Amygdala (tissue), 56 donors: ENCODE measurements at regions not wholly inside any gene's neighbourhood (a gene's known extent, or its start where the extent isn't known, plus 50 kb on each side); places are given as distances from the start of the nearest gene placed in this dataset.

Experiments
- DNase-seq, 56 donors: peaks; one replicate each; lab custom pipeline; 2025; lab: John Stamatoyannopoulos, UW

DNA sequence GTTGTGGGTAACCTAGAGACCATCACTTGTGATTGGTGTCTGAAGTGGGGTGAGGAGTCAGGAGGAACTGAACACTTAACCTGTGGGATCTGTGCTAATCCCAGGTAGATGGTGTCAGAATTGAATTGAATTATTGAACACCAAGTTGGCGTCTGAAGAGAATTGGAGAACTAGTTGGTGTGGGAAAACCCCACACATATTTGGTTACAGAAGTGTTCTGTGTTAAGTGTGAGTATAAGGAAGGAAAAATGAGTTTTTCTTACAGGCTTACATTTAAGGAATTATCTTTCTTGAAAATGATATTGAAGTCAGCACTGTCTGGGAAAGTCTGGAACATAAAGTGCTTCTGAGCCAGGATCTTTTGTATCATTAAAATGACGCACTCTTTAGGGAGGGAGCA lies 182.9 kb upstream of the ECI2 start:
- DNase-seq: no peak

DNA sequence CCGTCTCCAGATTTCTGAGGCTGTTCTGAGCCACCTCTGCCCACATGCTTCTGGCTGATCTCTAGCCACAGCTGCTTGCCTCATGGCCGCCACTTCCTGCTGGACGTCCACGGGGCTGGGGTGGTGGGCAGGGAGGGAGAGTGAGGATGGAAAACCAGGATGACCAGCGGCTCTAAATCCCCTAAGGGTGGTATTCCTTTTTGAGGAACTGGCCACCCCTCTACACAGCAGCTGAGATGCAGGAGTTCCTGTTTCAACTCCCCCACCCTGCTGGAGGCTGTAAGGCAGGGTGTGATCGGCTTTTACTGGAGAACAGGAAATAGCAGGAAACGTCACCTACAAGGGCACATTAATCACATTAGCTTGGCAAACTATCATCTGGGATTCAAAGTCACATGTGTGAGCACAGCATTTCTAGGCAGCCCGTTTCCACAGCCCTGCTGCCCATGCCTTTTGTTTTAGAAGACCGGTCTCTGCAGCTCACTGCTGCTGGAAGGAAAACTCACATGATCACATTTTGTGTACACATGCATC lies 181.6 kb upstream of the ECI2 start:
- peak in 3 of 56 donors; percentile 9 to 17 (median 14) for DNase-seq

DNA sequence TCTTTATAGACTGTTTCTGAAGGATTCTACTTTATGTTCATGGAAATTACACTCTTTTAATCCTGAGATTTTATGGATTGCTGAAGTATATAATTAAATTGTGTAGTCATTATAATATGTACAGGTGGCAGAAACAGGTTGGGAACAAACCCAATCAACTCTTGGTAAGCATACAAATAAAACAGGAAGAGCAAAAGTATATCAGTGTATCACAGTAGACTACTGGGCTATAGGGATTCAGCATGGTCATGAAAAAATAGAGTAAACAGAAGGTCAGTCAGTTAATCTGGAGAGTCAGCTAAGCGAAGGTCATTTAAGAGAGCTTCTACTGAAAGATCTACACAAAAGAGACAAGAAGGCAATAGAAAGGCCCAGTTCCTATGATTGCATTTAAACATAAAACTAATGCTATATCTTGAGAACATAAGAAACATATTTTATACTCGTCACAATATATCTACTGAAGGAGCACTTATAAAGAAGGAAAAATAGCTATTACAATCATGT lies 178.9 kb upstream of the ECI2 start:
- DNase-seq: no peak

DNA sequence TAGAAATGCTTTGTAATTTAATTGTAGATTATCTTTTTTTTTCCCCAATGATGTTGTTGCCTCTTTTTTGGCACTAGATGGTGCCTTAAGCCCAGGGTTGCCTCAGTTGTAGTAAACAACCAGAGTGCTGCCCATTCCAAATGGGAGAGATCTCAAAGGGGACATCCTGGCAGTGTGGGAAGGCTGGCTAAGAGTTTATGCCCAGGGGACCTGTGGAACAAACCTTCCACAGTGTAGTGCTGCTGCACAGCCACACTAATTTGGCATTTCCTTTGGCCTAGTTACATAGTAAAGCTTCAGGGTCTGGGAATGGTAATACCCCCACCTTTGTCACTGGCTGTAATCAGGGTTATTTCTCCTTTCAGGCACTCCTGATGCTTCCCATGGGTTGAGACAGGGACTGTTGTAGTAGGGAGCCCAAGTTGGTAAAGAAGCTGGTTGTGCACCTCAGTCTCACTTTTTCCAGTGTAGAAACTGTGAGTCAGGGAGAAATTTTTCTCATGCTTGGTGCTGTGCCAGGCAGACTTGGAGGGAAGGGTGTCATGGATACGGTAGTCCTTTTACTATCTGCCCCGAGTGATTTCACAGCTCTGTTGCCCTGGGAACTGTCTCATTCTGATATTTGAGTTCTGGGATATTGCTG lies 177.8 kb upstream of the ECI2 start:
- DNase-seq: peak in 2 of 56 donors; percentile 4 to 6

DNA sequence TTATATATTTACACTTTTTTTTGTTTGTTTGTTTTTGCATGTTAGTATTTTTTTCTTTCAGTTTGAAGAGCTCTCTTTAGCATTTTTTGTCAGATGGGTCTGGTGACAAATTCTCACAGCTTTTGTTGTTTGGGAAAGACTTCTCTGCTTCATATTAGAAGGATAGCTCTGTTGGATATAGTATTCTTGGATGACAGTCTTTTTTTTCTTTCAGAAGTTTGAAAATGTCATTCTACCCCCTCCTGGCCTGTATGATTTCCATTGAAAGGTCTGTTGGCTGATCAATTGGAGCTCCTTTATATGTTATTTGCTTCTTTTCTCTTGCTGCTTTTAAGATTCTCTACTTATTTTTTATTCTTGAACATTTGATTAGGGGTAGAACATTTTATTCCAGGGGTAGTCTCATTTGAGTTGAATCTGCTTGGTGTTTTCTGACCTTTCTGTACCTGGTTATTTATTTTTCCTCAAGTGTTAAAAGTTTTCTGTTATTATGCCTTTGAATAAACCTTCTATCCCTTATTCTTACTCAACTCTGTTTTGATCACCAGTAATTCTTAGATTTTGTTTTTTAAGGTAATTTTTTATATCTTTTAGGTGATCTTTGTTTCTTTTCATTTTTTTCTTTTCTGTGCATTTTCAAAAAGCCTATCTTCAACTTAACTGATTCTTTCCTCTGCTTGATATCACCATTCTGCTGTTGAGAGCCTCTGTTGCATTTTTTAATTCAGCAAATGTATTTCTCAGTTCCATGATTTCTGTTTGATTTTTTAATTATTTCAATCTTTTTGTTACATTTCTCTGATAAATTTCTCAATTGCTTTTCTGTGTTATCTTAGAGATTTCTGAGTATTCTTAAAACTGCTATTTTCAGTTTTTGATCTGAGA lies 176.8 kb upstream of the ECI2 start:
- DNase-seq: no peak

DNA sequence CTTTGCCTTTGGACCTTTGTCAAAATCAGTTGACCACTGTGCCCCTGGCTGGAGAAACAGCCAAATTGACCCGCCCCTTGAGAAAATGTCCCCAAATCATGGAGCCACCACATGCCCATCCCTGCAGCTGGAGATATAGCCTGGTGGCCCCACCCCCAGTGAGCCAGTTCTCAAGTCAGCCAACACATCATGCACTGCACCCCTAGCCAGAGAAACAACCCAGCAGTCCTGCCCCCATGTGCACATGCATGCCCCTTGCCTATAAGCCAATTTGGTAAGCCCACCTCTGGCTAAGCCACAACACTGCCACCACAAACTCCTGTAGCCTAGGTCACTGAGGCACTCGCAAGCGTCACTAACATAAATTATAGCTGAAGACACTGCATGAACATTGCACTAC lies 174.2 kb upstream of the ECI2 start:
- DNase-seq: no peak

DNA sequence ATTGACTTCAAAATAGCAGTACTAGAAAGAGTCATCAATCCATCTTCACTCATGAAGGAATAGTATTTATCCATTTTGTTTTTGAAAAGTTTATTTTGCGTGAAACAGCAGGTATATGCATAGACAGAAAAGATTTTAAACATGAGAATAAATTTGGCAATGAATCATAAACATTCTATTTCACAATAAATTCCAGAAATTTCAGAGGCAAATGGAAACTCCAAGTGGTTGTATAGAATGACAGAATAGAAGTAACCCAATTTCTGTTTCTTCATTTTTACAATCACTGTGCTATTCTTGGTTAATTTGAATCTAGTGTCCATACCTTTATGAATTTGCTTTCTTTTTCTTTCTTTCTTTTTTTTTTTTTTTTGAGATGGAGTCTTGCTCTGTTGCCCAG lies 173.0 kb upstream of the ECI2 start:
- DNase-seq: no peak

DNA sequence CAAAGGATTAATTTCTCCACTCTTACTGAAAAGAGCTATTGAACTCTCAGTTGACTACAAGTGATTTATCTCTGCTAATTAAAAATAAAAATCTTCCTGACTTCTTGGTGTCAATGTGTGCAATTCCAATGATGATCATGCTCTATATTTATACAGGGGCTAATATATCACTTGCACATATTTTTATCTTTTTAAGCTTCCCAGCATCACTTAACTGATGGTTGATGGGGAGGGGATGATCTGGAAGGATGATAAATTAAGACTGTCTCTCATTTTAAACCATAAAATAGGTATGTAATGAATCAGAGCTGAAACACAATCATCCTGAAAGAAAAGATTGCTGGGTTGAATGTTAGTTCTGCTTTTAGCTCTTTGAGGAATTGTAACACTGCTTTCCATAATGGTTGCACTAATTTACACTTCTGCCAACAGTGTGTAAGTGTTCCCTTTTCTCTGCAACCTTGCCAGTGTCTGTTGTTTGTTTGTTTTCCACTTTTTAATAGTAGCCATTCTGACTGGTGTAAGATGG lies 169.6 kb upstream of the ECI2 start:
- no peak for DNase-seq

DNA sequence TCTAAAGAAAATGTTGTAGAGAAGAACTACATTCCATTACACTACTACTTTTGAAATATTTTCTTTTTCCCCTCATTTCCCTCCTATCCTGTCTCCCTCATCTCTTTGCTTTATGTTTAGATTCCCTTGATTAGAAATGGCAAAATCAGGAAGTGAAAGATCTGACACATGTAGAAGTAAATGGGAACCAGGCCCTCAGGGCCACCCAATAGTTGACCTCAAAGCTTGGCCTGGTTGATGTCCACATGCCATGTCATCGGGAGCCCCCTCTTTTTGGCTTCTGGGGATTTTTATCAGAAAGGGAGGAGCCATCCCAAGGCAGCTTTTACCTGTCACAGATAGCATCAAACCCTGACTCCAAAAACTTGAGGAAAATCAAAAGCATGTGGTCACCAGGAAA lies 168.3 kb upstream of the ECI2 start:
- no peak for DNase-seq

DNA sequence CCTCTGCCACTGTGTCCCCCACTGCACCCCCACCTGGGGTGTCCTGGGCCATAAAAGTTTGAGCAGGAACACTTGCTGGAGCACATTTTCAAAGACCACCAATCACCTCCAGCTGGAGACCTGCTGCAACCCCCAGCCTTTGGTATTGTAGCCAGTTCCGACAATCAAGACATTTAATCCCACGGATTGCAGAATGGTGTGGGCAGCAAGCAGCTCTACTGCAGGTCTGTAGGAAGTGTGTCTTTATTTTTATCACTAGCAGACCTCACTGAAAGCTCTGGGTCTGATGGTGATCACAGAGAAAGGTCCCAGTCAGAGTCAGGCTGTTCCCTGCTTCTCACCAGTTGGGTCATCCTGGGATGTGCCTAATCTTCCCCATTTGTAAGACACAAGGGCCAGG lies 167.1 kb upstream of the ECI2 start:
- no peak for DNase-seq

DNA sequence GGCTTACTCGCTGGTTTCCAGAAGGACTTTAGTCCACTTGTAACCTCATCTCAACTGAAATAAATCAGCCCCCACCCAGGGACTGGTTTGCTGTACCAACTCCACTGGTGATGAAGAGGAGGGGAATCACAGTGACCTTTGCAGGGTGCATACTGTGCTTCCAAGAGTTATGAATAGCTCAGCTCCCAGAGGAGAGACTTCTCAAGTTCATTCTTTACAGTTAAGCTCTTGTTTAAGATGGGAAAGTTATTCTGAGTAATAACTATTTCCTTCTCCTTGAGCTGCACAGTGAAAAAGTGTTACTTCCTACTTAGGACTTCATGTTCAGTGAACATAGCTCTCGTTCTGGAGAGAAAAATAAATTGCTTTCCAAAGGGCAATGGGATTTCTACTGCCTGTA lies 166.5 kb upstream of the ECI2 start:
- no peak for DNase-seq

DNA sequence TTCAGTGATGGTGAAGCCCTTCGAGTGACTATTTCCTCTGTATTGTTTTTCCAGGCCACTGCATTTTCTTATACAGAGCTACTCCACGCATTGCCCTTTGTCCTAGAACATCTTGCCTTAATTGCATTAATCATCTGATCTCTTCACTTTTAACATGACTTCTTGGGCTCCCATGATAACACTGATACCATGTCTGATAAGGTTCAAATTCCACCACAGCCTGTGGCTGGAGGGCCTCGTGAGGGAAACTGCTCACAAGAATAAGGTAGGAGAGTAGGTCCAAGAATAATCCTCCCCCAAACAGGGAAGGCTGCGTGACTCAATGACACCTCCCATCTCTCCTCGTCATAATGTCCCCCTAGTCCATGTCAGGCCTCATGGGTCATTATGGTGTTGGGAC lies 165.5 kb upstream of the ECI2 start:
- DNase-seq: no peak

DNA sequence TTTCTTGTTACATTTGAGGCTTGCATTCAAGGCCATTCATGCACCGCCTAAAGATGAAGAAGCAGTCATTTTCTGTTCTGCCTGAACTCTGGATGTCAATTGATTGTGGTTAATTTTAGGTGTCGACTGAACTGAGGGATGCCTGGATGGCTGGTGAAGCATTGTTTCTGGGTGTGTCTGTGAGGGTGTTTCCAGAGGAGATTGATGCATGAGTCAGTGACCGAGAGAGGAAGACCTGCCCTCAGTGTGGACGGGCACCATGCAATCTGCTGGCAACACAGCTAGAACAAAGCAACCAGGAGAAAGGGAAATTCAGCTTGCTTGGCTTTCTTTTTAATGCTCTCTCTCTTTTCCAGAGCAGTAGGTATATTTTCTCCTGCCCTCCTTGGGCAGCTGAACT lies 164.1 kb upstream of the ECI2 start:
- no peak for DNase-seq

DNA sequence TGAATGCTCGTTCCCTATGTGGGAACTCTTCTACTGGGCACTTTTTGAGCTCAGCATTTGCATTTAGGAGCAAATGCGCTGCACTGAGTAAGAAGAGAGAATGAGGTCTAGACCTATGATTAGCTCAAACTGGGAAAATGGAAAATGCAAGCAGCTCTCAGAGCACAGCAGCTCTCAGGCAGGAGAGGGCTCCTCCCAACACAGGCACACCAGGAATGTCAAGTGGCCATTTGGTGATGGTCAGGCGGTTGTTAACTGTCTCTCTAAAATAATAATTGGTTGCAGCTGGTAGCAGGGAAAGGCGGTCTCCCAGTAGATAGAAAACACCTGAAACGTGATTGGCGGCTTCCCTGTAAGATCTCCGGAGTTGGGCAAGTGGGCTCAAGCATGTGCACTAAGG lies 162.0 kb upstream of the ECI2 start:
- DNase-seq: no peak

DNA sequence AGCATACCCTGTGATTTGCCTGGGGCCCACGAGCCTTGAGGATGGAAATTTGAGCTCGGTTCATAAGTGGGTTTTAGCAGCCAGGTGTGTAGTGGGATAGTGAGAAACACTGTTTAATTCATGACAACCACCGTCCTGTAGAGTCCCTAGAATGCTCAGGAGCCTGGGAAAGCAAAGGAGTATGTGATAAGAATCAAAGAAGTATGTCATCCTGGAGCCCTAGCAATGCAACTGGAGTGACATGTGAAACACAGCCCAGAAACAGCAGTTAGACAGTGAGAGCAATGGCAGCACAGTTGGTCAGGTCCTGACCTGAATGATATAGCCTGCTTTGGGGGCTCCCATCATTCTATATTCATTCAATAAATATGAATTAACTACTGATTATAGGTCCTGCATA lies 161.2 kb upstream of the ECI2 start:
- no peak for DNase-seq

DNA sequence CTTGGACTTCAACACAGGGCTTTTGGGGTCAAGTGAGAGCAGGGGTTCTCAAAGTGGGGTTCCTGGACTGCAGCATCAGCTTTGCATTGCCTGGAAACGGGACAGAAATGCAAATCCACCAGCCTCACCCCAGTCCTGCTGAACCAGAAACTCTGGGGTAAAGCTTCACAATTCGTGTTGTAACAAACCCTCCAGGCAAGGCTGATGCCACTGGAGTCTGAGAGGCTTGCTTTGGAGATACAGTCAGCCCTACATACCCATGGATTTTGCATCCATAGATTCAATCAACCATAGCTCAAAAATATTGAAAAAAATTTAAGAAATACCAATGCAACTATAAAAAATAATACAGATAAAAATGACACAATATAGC lies 160.4 kb upstream of the ECI2 start:
- DNase-seq: no peak

DNA sequence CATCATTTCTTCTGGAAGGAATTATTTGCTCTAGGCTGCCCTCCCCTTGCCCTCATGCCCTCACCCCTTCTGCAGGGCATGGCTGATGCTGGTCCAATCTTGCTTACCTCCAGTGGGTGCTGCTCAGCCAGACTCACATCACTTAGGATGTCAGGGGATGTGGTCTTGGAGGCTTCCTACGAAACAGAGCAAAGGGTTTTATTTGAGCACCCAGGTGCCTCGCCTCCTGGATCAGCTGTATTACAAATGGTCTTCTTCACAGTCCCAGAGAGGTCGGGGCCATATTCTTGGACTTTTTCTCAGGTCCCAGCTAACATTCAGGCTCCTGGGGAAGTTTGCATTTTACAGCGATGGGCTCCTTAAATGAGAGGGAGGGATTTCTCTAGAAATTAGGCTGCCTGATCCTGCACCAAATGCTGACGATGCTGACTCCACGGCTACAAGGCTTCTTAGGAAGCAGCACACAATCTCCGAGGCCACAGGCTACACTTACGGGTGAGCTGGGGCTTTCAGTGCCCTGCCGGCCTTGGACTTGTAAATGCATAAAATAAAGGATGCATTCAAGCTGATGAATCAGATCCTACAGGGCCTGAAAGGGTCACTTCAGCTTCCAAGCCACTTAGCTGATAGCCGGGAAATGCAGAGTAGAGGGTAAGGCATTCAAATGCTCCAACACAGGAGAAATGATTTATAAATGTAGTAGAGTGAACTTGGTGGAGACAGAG lies 159.8 kb upstream of the ECI2 start:
- no peak for DNase-seq

DNA sequence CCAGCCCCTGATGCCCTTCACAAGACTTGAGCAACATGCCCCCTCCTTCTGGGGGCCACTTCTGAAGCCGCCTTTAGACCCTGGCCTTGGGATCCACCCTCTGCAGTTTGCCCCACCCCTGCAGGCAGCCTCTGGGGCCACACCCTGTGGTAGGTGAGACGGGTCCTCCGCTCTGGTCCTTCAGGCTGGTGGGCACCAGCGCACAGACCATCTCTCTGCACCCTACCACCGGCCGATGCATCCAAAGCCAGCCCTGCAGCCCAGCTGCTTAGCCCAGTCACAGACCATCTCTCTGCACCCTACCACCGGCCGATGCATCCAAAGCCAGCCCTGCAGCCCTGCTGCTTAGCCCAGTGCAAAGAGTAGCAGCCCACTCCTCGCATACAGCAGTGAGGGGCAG lies 159.3 kb upstream of the ECI2 start:
- no peak for DNase-seq

DNA sequence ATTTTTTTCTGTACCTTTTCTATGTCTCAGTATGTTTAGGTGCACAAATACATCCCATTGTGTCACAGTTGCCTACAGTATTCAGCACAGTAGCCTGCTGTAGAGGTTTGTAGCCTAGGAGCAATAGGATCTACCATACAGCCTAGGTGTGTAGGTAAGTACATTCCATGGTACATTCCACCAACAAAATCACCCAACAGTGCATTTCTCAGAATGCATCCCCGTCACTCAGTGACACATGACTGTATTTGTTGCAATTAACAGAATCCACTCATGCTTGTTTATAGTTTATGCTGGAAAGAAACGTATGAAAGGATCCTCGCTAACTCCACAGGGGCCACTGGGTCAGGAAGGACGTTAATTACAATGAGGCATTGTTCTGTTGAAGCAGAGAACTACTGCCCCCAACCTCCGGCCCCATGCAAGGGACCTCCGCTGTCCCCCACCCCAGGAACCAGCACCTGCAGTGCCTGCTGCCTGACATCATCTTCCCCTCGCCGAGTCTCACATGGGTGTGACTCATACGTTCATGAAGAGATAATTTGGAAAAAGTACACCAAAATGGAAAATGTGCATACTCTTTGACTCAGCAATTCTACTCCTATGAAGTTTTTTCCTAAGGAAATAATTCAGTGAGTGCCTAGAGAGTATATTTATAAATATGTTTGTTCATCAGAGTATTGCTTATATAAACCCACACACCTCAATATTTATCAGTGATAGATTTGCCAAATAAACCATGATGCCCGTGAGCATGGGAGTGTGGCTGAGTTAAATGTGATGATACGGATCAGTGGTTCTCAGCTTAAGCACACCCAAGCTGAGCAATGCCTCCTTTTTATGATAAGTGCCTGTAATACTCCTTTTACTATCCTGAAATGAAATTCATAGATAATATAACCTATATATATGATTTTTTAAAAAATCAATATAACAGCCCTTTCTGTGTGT lies 156.4 kb upstream of the ECI2 start:
- DNase-seq: no peak
